Lower lobe of right lung (tissue), 2 donors: ENCODE measurements at regions not wholly inside any gene's neighbourhood (a gene's known extent, or its start where the extent isn't known, plus 50 kb on each side); places are given as distances from the start of the nearest gene placed in this dataset.

Source experiments
- ATAC-seq, 2 donors: fragments of 200-7000 bp; cut with Tn5 transposase; one replicate each; pipeline ENCODE4 v1.9.1; 2020 to 2022; ENCODE audit warnings: mild to moderate bottlenecking in 2 of 2, moderate library complexity in 2 of 2
- DNase-seq: peaks from one replicate; pipeline ENCODE4 v3.0.0-alpha.2; 2020
- H3K27ac ChIP-seq: fragments of 200-600 bp; one replicate; pipeline ENCODE4 v1.8.0; 2022
- H3K27me3 ChIP-seq: fragments of 200-600 bp; one replicate; pipeline ENCODE4 v1.8.0; 2022; ENCODE audit warnings: low read depth
- H3K36me3 ChIP-seq: fragments of 200-600 bp; one replicate; pipeline ENCODE4 v1.8.0; 2022; ENCODE audit warnings: mild to moderate bottlenecking
- H3K4me1 ChIP-seq: fragments of 200-600 bp; one replicate; pipeline ENCODE4 v1.8.0; 2022
- H3K4me3 ChIP-seq: fragments of 200-600 bp; one replicate; pipeline ENCODE4 v1.8.0; 2022; ENCODE audit warnings: mild to moderate bottlenecking
- H3K9me3 ChIP-seq: fragments of 200-600 bp; one replicate; pipeline ENCODE4 v1.8.0; 2022
- intact Hi-C: fragments of 100-400 bp; cut with DNase I; formaldehyde crosslinking; loops from one replicate; pipeline ENCODE4 v1.11.0; 2022
- TF ChIP-seq, protein P1 (sequence below): fragments of 200-600 bp; IDR thresholded peaks from one replicate; pipeline ENCODE4 v1.8.0; 2022; ENCODE audit warnings: antibody characterized with exemption, mild to moderate bottlenecking
- donor health status: DM: no; HTN: yes; CAD: no; lungs with severe emphysema.

DNA sequence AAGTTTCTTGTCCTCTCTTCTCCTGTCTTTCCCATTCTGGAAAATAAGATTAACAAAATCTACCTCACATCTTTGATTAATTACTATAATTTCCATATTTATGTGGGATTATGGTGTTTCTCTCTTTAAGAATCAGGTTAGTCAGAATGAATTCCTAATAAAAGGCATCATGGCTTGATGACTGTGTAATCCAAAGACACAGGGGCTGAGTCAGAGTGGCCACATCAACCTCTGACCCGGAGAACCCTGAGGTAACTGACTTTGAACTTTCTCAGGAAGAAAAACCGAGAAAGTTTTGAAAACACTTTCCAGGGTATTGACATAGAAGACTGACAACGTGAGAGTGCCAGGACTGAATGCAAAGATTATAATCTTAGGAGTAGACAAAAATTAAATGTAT lies 170.3 kb upstream of the MCTP2 start:
- Histone ChIP-seq H3K36me3 (no peaks in the 10 kb centered on the region), H3K4me1 (no peaks in the 10 kb centered on the region), H3K4me3 (no peak overlapping the region), H3K9me3 (no peaks in the 10 kb centered on the region), H3K27ac (no peak overlapping the region), H3K27me3 (no peaks in the 10 kb centered on the region)
- ATAC-seq (no peak), DNase-seq (no peak)
- TF ChIP-seq, protein P1, sequence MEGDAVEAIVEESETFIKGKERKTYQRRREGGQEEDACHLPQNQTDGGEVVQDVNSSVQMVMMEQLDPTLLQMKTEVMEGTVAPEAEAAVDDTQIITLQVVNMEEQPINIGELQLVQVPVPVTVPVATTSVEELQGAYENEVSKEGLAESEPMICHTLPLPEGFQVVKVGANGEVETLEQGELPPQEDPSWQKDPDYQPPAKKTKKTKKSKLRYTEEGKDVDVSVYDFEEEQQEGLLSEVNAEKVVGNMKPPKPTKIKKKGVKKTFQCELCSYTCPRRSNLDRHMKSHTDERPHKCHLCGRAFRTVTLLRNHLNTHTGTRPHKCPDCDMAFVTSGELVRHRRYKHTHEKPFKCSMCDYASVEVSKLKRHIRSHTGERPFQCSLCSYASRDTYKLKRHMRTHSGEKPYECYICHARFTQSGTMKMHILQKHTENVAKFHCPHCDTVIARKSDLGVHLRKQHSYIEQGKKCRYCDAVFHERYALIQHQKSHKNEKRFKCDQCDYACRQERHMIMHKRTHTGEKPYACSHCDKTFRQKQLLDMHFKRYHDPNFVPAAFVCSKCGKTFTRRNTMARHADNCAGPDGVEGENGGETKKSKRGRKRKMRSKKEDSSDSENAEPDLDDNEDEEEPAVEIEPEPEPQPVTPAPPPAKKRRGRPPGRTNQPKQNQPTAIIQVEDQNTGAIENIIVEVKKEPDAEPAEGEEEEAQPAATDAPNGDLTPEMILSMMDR: no peak
- intact Hi-C loops: no loop called here

DNA sequence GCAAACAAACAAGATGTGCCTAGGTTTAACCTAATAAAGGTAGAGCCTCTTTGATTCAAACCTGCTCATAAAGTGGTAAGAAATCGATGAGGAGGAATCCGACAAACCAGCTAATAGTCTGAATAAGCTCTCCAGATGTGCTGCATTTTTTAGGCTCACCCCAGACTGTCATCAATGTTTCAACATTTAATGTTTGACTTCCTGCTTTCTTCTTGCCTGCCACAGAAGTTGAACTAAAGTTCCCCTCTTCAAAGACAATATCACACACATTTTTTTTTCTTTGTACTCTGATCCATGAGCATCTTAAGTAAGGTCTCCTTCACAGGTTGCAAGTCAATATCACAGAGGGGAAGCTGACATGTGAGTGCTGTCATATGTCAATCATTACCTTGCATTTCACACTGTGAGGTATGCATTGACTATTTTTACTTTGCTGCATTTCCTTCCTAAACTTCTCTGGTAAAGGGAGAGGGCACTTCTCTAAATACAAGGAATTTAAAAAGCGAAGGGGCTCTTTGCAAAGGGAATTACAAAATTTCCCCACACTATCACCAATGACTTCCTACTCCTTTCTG lies 172.3 kb upstream of the MCTP2 start:
- no peak overlapping the region for H3K27ac ChIP-seq
- H3K4me3 ChIP-seq: no peak overlapping the region
- no peaks in the 10 kb centered on the region for H3K4me1 ChIP-seq
- intact Hi-C loops: no loop called here
- H3K27me3 ChIP-seq: no peaks in the 10 kb centered on the region
- no peaks in the 10 kb centered on the region for H3K9me3 ChIP-seq
- ATAC-seq (no peak), DNase-seq (no peak)
- TF ChIP-seq, protein P1: no peak
- H3K36me3 ChIP-seq: no peaks in the 10 kb centered on the region

DNA sequence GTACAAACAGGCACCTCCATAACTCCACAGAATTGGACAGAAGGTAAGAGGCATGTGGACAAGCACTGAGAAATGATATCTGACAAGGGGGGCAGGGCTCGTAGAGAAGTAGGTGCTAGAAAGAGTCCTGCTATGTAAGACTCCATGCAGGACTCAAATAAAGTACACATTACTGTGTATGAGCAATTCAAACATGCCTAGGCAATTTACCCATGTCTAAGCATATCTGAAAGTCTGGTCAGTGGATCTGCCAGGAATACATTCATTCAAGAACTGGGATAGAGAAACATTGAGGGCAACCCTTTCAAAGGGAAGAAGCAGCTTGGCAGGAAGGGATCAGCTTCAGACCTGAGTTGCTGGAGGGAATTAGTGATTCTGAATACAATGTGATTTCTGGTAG lies 174.1 kb upstream of the MCTP2 start:
- TF ChIP-seq, protein P1: no peak

DNA sequence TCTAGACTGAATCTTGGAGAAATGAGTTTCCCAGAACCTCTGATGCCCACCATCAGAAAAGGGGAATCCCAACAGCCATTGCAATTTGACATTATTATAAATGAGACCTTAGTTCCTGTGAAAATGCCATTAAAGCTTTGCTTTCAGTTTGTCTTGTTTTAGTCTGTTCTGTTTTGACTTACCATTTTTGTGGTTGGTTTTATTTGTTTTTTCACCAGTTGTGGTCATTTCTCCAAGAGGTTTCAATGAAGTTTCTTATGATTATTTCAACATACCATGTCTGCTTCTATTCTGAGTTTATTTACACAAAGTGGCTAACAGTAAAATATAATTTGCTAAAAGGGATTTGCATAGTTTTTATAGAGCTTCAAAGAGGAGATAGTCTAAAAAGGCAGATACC lies 175.0 kb upstream of the MCTP2 start:
- Histone ChIP-seq H3K9me3 (no peaks in the 10 kb centered on the region), H3K27ac (no peak overlapping the region), H3K4me3 (no peak overlapping the region), H3K36me3 (no peaks in the 10 kb centered on the region), H3K27me3 (no peaks in the 10 kb centered on the region), H3K4me1 (no peaks in the 10 kb centered on the region)
- TF ChIP-seq, protein P1: no peak
- no peak for DNase-seq
- intact Hi-C loops: no loop called here
- ATAC-seq: no peak

More for the DNA sequence above, 174.1 kb upstream of the MCTP2 start:
- Histone ChIP-seq H3K4me1 (no peaks in the 10 kb centered on the region), H3K36me3 (no peaks in the 10 kb centered on the region), H3K9me3 (no peaks in the 10 kb centered on the region), H3K27me3 (no peaks in the 10 kb centered on the region), H3K4me3 (no peak overlapping the region), H3K27ac (no peak overlapping the region)
- ATAC-seq: no peak
- no peak for DNase-seq
- intact Hi-C loops: no loop called here

DNA sequence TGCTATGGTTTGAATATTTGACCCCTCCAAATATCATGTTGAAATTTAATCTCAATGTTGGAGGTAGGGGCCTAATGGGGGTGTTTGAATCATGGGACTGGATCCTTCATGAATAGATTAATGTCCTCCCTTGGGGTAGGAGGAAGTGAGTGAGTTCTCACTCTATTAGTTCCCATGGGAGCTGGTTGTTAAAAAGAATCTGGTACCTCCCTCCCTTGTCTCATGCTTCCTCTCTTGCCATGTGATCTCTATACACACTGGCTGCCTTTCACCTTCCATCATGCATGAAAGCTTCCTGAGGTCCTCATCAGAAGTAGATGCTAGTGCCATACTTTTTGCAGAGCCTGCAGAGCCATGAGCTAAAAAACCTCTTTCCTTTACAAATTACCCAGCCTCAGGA lies 177.7 kb upstream of the MCTP2 start:
- TF ChIP-seq, protein P1: no peak
- no peaks in the 10 kb centered on the region for H3K36me3 ChIP-seq
- H3K4me1 ChIP-seq: no peaks in the 10 kb centered on the region
- H3K4me3 ChIP-seq: no peak overlapping the region
- H3K27ac ChIP-seq: no peak overlapping the region
- DNase-seq: no peak
- intact Hi-C loops: no loop called here
- H3K9me3 ChIP-seq: no peaks in the 10 kb centered on the region
- ATAC-seq: no peak
- H3K27me3 ChIP-seq: no peaks in the 10 kb centered on the region

DNA sequence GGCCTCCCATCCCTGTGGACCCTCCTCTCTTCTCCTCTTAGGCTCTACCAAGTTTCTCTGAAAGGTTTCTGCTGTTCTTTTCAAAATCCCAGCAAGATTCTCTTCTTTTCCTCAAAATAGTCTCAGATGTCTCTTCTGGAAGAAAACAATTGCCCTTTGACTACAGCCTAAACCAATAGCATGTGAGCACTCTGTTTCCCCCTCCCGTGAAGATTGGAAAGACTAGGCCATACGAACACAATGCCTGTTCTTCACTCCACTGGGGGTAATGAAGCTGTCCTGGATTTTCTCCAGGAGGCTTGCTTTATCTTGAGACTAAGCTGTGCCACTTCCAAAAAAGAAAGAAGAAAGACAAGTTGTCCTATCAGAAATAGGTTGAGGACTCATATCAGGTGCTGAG lies 178.7 kb upstream of the MCTP2 start:
- DNase-seq (no peak), ATAC-seq (no peak)
- H3K4me1 ChIP-seq: no peaks in the 10 kb centered on the region

More for the DNA sequence above, 178.7 kb upstream of the MCTP2 start:
- no peak overlapping the region for H3K27ac ChIP-seq
- H3K27me3 ChIP-seq: no peaks in the 10 kb centered on the region
- no peak overlapping the region for H3K4me3 ChIP-seq
- H3K36me3 ChIP-seq: no peaks in the 10 kb centered on the region
- no peaks in the 10 kb centered on the region for H3K9me3 ChIP-seq
- TF ChIP-seq, protein P1: no peak
- intact Hi-C loops: no loop called here
